Hepatocyte (in vitro differentiated cells): ENCODE measurements at regions not wholly inside any gene's neighbourhood (a gene's known extent, or its start where the extent isn't known, plus 50 kb on each side); places are given as distances from the start of the nearest gene placed in this dataset.

Experiments used
- DNase-seq: peaks from one replicate; pipeline ENCODE4 v3.0.0-alpha.2; 2016; ENCODE audit warnings: low spot score
- H2AFZ ChIP-seq: fragments of 200-600 bp; sonication (generic); 2 replicates; pipeline ENCODE4 v1.6.0; 2016; ENCODE audit warnings: antibody characterized with exemption, mild to moderate bottlenecking
- H3K27ac ChIP-seq: fragments of 200-600 bp; sonication (generic); 2 replicates; pipeline ENCODE4 v1.5.1; 2016; ENCODE audit warnings: mild to moderate bottlenecking
- H3K27me3 ChIP-seq: fragments of 200-600 bp; sonication (generic); 2 replicates; pipeline ENCODE4 v1.6.1; 2016
- H3K36me3 ChIP-seq: fragments of 200-600 bp; sonication (generic); replicated peaks from 2 replicates; pipeline ENCODE4 v1.5.1; 2016; ENCODE audit warnings: low read depth; ENCODE audit not compliant: insufficient read depth
- H3K4me1 ChIP-seq: fragments of 200-600 bp; sonication (generic); 2 replicates; pipeline ENCODE4 v1.5.1; 2016; ENCODE audit warnings: mild to moderate bottlenecking, moderate library complexity; ENCODE audit not compliant: insufficient read depth
- H3K4me2 ChIP-seq: fragments of 200-600 bp; sonication (generic); 2 replicates; pipeline ENCODE4 v1.6.0; 2016
- H3K4me3 ChIP-seq: fragments of 200-600 bp; sonication (generic); 2 replicates; pipeline ENCODE4 v1.5.1; 2016; ENCODE audit warnings: mild to moderate bottlenecking
- H3K79me2 ChIP-seq: fragments of 200-600 bp; sonication (generic); 2 replicates; pipeline ENCODE4 v1.6.0; 2017; ENCODE audit warnings: mild to moderate bottlenecking
- H3K9me2 ChIP-seq: fragments of 200-600 bp; sonication (generic); replicated peaks from 2 replicates; pipeline ENCODE4 v1.6.0; 2017; ENCODE audit warnings: mild to moderate bottlenecking; ENCODE audit not compliant: insufficient read depth
- H3K9me3 ChIP-seq: fragments of 200-600 bp; sonication (generic); 2 replicates; pipeline ENCODE4 v1.5.1; 2016; ENCODE audit warnings: low read depth, mild to moderate bottlenecking
- H4K20me1 ChIP-seq: fragments of 200-600 bp; sonication (generic); 2 replicates; pipeline ENCODE4 v1.6.0; 2016; ENCODE audit warnings: mild to moderate bottlenecking; ENCODE audit not compliant: insufficient read depth, poor library complexity, severe bottlenecking
- EZH2 ChIP-seq: fragments of 200-600 bp; sonication (generic); IDR thresholded peaks from 2 replicates; pipeline ENCODE4 v1.6.1; 2016; ENCODE audit warnings: antibody characterized with exemption, mild to moderate bottlenecking, borderline replicate concordance
- EZH2phosphoT487 ChIP-seq: fragments of 200-600 bp; sonication (generic); IDR thresholded peaks from one replicate; pipeline ENCODE4 v1.6.1; 2018; ENCODE audit warnings: antibody characterized with exemption, mild to moderate bottlenecking, low read depth, moderate library complexity; ENCODE audit not compliant: unreplicated experiment, severe bottlenecking
- WGBS: methylation state at CpG from one replicate; pipeline ENCODE4 v1.1.6; 2016; ENCODE audit warnings: low lambda C conversion rate; ENCODE audit errors: missing lambda C conversion rate; 5-methylcytosine and 5-hydroxymethylcytosine counted together
- TF ChIP-seq, protein P1 (sequence below): fragments of 200-600 bp; sonication (generic); IDR thresholded peaks from 2 replicates; pipeline ENCODE4 v1.5.1; 2016; ENCODE audit warnings: antibody characterized with exemption, mild to moderate bottlenecking; ENCODE audit not compliant: poor library complexity

DNA sequence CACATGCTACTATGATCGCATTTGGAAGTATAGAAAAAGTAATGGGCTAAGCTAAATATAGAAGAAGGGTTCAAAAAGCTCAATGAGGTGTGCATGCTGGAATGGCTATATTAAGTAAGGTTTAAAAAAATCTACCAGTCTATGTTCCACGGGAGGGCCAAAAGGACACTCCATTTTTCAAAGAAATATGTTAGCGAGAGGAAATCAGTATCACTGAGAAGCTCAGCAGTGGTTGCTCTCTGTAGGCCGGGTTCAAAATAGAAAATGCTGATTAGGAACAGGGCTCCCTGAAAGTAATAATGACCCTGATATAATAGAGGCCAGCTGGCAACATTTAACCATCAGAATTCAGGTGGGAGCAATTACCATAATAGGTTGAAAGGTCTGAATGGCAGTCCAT lies 224.5 kb upstream of the SEMA3E start:
- H4K20me1 ChIP-seq: no peaks in the 10 kb centered on the region
- 69% methylated on average over 4 of the region's 4 CpGs for WGBS

DNA sequence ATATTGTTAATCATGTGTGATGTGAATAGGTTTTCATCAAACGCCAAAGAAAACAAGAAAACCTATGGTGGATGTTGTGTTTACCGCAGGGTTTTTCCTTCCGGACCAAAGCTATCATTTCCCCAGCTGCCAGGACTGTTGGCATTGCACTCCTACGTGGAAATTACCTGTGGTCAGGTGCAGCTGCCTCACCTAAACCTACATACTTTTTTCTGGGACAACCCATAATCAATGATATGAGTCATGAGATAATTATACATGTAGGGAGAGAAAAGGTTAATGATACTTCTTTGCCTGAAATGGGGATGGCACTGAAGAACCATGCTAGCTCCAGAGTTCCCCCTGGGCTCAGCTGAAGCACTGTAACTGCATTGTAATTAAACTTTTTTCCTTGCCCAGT lies 223.6 kb upstream of the SEMA3E start:
- DNase-seq: no peak
- WGBS: 88% methylated on average over 4 of the region's 4 CpGs
- Histone ChIP-seq H4K20me1 (no peaks in the 10 kb centered on the region), H3K27me3 (no peaks in the 10 kb centered on the region), H3K4me2 (no peak overlapping the region), H3K27ac (no peak overlapping the region), H2AFZ (no peak overlapping the region), H3K36me3 (no peaks in the 10 kb centered on the region), H3K4me3 (no peak overlapping the region), H3K9me3 (no peaks in the 10 kb centered on the region), H3K9me2 (no peaks in the 10 kb centered on the region), H3K79me2 (no peaks in the 10 kb centered on the region), H3K4me1 (no peaks in the 10 kb centered on the region)
- TF ChIP-seq EZH2phosphoT487 (no peak), EZH2 (no peak)
- TF ChIP-seq, protein P1, sequence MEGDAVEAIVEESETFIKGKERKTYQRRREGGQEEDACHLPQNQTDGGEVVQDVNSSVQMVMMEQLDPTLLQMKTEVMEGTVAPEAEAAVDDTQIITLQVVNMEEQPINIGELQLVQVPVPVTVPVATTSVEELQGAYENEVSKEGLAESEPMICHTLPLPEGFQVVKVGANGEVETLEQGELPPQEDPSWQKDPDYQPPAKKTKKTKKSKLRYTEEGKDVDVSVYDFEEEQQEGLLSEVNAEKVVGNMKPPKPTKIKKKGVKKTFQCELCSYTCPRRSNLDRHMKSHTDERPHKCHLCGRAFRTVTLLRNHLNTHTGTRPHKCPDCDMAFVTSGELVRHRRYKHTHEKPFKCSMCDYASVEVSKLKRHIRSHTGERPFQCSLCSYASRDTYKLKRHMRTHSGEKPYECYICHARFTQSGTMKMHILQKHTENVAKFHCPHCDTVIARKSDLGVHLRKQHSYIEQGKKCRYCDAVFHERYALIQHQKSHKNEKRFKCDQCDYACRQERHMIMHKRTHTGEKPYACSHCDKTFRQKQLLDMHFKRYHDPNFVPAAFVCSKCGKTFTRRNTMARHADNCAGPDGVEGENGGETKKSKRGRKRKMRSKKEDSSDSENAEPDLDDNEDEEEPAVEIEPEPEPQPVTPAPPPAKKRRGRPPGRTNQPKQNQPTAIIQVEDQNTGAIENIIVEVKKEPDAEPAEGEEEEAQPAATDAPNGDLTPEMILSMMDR: no peak

More for the DNA sequence above, 224.5 kb upstream of the SEMA3E start:
- H2AFZ ChIP-seq: no peak overlapping the region
- H3K36me3 ChIP-seq: no peaks in the 10 kb centered on the region
- no peak overlapping the region for H3K27ac ChIP-seq
- H3K4me1 ChIP-seq: no peaks in the 10 kb centered on the region
- no peaks in the 10 kb centered on the region for H3K9me2 ChIP-seq
- no peaks in the 10 kb centered on the region for H3K27me3 ChIP-seq
- H3K4me3 ChIP-seq: no peak overlapping the region
- no peak for DNase-seq
- no peaks in the 10 kb centered on the region for H3K79me2 ChIP-seq
- H3K9me3 ChIP-seq: no peaks in the 10 kb centered on the region
- TF ChIP-seq, protein P1: no peak
- TF ChIP-seq EZH2phosphoT487: no peak
- no peak for TF ChIP-seq EZH2
- H3K4me2 ChIP-seq: no peak overlapping the region

DNA sequence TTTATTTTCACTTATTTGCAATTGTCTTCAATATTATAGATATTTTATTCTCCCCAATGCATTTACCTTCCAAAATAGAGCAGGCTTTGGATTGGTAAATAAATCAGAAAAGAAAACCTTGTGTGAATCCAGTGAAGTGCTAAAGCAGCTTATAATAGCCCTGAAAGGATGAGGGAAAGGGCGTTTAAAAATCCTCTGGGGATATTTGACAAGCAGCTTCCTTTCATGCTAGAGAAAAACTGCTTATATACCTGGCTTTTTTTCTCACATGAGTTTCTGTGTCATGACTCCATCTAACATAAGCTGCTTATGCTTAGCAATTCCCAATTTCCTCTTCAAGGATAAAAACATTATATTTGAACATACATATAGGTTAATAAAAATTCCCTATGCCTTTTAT lies 221.6 kb upstream of the SEMA3E start:
- Histone ChIP-seq H3K9me2 (no peaks in the 10 kb centered on the region), H3K27ac (no peak overlapping the region), H4K20me1 (no peaks in the 10 kb centered on the region), H3K79me2 (no peaks in the 10 kb centered on the region), H3K4me3 (no peak overlapping the region), H3K4me2 (no peak overlapping the region), H3K4me1 (no peaks in the 10 kb centered on the region), H3K9me3 (no peaks in the 10 kb centered on the region), H3K36me3 (no peaks in the 10 kb centered on the region), H3K27me3 (no peaks in the 10 kb centered on the region), H2AFZ (no peak overlapping the region)
- 86% methylated on average over 1 of the region's 1 CpG for WGBS
- DNase-seq: no peak
- no peak for TF ChIP-seq EZH2
- no peak for TF ChIP-seq EZH2phosphoT487
- TF ChIP-seq, protein P1: no peak

DNA sequence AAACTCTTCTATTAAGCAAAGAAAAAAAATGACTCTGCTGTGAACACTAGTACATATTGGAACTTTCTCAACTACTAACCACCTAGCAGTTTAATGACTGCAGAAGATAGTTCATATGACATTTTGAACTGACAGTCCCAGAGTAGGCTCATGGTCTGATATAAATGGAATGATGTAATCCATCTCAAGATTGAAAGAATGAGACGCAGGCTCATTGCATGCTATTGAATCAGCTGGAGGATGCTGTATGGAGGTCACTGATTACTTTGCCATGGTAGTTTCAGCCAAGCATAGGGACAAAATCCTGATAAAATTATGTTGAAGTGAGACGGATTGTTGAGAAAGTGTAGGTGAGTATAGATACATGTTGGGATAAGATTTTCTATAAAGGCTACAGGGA lies 217.6 kb upstream of the SEMA3E start:
- DNase-seq: no peak
- H3K4me1 ChIP-seq: no peaks in the 10 kb centered on the region
- no peaks in the 10 kb centered on the region for H3K9me3 ChIP-seq
- no peak overlapping the region for H3K4me3 ChIP-seq
- H3K4me2 ChIP-seq: no peak overlapping the region
- H2AFZ ChIP-seq: no peak overlapping the region
- H3K79me2 ChIP-seq: no peaks in the 10 kb centered on the region
- 93% methylated on average over 2 of the region's 2 CpGs for whole genome bisulfite sequencing
- TF ChIP-seq, protein P1: no peak
- TF ChIP-seq EZH2phosphoT487 (no peak), EZH2 (no peak)
- no peaks in the 10 kb centered on the region for H3K36me3 ChIP-seq
- no peaks in the 10 kb centered on the region for H3K27me3 ChIP-seq
- H3K9me2 ChIP-seq: no peaks in the 10 kb centered on the region
- no peak overlapping the region for H3K27ac ChIP-seq
- no peaks in the 10 kb centered on the region for H4K20me1 ChIP-seq
